ENCODE measurements at regions not wholly inside any gene's neighbourhood (a gene's known extent, or its start where the extent isn't known, plus 50 kb on each side); places are given as distances from the start of the nearest gene placed in this dataset.

- TF ChIP-seq TAF1 (IDR thresholded peaks at IDR 0.05; ENCODE audit: borderline replicate concordance, insufficient read depth, low read length) (no peak), FOXP2 (optimal IDR thresholded peaks at IDR 0.05; ENCODE audit: borderline replicate concordance, extremely low read depth, extremely low read length, insufficient read depth) (no peak), SIN3A (IDR thresholded peaks at IDR 0.05; ENCODE audit: borderline replicate concordance, insufficient read depth, low read length) (no peak), POLR2AphosphoS5 (IDR thresholded peaks at IDR 0.05; ENCODE audit: low read depth, low read length) (no peak)
- TF ChIP-seq, protein P1, sequence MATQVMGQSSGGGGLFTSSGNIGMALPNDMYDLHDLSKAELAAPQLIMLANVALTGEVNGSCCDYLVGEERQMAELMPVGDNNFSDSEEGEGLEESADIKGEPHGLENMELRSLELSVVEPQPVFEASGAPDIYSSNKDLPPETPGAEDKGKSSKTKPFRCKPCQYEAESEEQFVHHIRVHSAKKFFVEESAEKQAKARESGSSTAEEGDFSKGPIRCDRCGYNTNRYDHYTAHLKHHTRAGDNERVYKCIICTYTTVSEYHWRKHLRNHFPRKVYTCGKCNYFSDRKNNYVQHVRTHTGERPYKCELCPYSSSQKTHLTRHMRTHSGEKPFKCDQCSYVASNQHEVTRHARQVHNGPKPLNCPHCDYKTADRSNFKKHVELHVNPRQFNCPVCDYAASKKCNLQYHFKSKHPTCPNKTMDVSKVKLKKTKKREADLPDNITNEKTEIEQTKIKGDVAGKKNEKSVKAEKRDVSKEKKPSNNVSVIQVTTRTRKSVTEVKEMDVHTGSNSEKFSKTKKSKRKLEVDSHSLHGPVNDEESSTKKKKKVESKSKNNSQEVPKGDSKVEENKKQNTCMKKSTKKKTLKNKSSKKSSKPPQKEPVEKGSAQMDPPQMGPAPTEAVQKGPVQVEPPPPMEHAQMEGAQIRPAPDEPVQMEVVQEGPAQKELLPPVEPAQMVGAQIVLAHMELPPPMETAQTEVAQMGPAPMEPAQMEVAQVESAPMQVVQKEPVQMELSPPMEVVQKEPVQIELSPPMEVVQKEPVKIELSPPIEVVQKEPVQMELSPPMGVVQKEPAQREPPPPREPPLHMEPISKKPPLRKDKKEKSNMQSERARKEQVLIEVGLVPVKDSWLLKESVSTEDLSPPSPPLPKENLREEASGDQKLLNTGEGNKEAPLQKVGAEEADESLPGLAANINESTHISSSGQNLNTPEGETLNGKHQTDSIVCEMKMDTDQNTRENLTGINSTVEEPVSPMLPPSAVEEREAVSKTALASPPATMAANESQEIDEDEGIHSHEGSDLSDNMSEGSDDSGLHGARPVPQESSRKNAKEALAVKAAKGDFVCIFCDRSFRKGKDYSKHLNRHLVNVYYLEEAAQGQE (IDR thresholded peaks at IDR 0.05; ENCODE audit: insufficient read depth in 1 of 2, low read depth in 2 of 2, low read length in 2 of 2) = no peak
Observed at GRCh38 chr17:77883213-77883650, 75.3 kb upstream of the TNRC6C start.

DNA sequence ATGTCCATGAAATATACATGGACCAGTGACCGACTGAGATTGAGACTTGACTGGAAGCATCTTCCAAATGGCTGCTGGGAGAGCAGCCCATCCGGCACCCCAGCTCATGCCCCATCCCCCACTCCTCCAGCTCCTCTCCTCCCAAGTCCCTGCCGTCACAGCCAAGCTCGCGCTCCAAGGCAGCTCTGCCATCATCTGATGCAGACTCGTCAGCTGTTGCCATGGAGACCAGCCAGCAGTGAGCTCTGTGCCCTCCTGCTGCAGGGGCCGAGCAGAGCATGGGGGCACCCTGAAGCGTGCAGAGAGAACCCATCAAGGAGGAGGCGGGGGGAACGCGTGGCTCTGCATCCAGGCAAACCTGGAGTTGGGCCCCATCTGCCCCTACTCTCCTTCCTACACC is 74.5 kb upstream of the TNRC6C start:
- TF ChIP-seq TAF1 (IDR thresholded peaks at IDR 0.05; ENCODE audit: borderline replicate concordance, insufficient read depth, low read length) = no peak
- TF ChIP-seq, protein P1 (IDR thresholded peaks at IDR 0.05; ENCODE audit: insufficient read depth in 1 of 2, low read depth in 2 of 2, low read length in 2 of 2) = no peak
- TF ChIP-seq POLR2AphosphoS5 (IDR thresholded peaks at IDR 0.05; ENCODE audit: low read depth, low read length) = no peak
- no peak for TF ChIP-seq FOXP2 (optimal IDR thresholded peaks at IDR 0.05; ENCODE audit: borderline replicate concordance, extremely low read depth, extremely low read length, insufficient read depth)
- TF ChIP-seq SIN3A (IDR thresholded peaks at IDR 0.05; ENCODE audit: borderline replicate concordance, insufficient read depth, low read length) = no peak

- TF ChIP-seq, protein P1 (IDR thresholded peaks at IDR 0.05; ENCODE audit: insufficient read depth in 1 of 2, low read depth in 2 of 2, low read length in 2 of 2) = no peak
Observed at GRCh38 chr17:77884967-77885641, 73.4 kb upstream of the TNRC6C start.

DNA sequence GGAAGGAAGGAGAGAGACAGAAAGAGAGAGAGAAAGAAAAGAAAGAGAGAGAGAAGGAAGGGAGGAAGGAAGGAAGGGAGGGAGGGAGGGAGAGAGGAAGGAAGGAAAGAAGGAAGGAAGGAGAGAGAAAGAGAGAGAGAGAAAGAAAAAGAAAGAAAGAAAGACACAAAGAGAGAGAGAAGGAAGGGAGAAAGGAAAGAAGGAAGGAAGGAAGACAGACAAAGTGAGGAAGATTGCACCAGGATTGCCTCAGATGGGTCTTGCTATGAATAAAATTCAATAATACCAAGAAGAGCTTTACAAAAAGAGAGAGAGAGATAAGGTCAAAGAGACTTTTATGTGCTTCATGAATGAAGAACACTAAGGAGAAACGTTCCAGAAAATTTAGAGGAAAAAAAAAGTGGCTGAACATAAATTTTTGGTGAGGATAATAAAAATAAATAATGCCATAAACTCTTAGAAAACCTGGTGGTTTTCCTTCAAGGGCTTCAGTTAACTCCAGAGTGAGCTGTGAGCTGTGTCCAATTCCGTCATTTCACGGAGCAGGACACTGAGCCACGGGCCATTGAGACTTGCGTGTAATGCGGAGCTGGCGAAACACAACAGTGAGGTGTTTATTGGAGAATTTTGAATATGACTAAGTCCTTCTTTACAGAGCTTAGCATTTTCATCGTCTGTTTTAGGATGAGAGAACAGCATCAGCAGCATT is 72.7 kb upstream of the TNRC6C start:
- TF ChIP-seq POLR2AphosphoS5 (IDR thresholded peaks at IDR 0.05; ENCODE audit: low read depth, low read length) (no peak), SIN3A (IDR thresholded peaks at IDR 0.05; ENCODE audit: borderline replicate concordance, insufficient read depth, low read length) (no peak), TAF1 (IDR thresholded peaks at IDR 0.05; ENCODE audit: borderline replicate concordance, insufficient read depth, low read length) (no peak), FOXP2 (optimal IDR thresholded peaks at IDR 0.05; ENCODE audit: borderline replicate concordance, extremely low read depth, extremely low read length, insufficient read depth) (no peak)
- TF ChIP-seq, protein P1 (IDR thresholded peaks at IDR 0.05; ENCODE audit: insufficient read depth in 1 of 2, low read depth in 2 of 2, low read length in 2 of 2) = no peak

Data from PFSK-1 (cell line).